H1 (cell line): ENCODE measurements at regions not wholly inside any gene's neighbourhood (a gene's known extent, or its start where the extent isn't known, plus 50 kb on each side); places are given as distances from the start of the nearest gene placed in this dataset.

Source experiments
- CTCF ChIA-PET: fragments of 300-600 bp; sonication (Branson Sonifier 250); formaldehyde crosslinking; loops from one replicate; lab custom pipeline; 2021; ENCODE audit not compliant: partially characterized antibody; lab: Charles Lee
- POLR2A ChIA-PET: fragments of 300-600 bp; sonication (Branson Sonifier 250); formaldehyde crosslinking; loops from one replicate; lab custom pipeline; 2021; ENCODE audit warnings: inconsistent platforms; ENCODE audit not compliant: partially characterized antibody; lab: Charles Lee
- DNase-seq, 2 experiments: peaks; one replicate each; pipeline versions ENCODE4 v3.0.0 to v3.0.0-alpha.2; 2010 to 2022; ENCODE audit warnings: low spot score in 2 of 2, low read depth in 1 of 2, mixed read lengths in 1 of 2
- FAIRE-seq: peaks from 2 replicates; lab custom pipeline; 2011; peaks lifted over from hg19 to GRCh38; lab: Jason Lieb, UNC
- H2AFZ ChIP-seq: 2 replicates; pipeline ENCODE4 v1.8.1; 2012; ENCODE audit warnings: low read length, inconsistent platforms
- H2AK5ac ChIP-seq: 2 replicates; pipeline ENCODE4 v1.6.1; 2013; ENCODE audit warnings: low read depth, low read length
- H2BK120ac ChIP-seq: replicated peaks from 2 replicates; pipeline ENCODE3; 2013; ENCODE audit warnings: low read depth, low read length, inconsistent platforms
- H2BK12ac ChIP-seq: 2 replicates; pipeline ENCODE4 v1.6.1; 2013; ENCODE audit warnings: low read depth, low read length
- H2BK15ac ChIP-seq: 2 replicates; pipeline ENCODE4 v1.6.1; 2013; ENCODE audit warnings: low read length
- H2BK20ac ChIP-seq: 2 replicates; pipeline ENCODE4 v1.6.1; 2013; ENCODE audit warnings: low read length
- H2BK5ac ChIP-seq: 2 replicates; pipeline ENCODE4 v1.6.1; 2013; ENCODE audit warnings: low read depth, low read length
- H3K14ac ChIP-seq: 2 replicates; pipeline ENCODE4 v1.6.1; 2013; ENCODE audit warnings: inconsistent platforms; ENCODE audit not compliant: insufficient read length
- H3K18ac ChIP-seq: 2 replicates; pipeline ENCODE4 v1.6.1; 2013; ENCODE audit warnings: low read length; ENCODE audit errors: extremely low read depth
- H3K23ac ChIP-seq: 2 replicates; pipeline ENCODE4 v1.6.1; 2013; ENCODE audit warnings: inconsistent platforms; ENCODE audit not compliant: insufficient read length
- H3K23me2 ChIP-seq: 2 replicates; pipeline ENCODE4 v1.6.1; 2013; ENCODE audit warnings: low read depth, low read length
- H3K27ac ChIP-seq: 2 replicates; pipeline ENCODE4 v1.6.1; 2011; ENCODE audit warnings: low read depth, low read length, inconsistent platforms
- H3K27me3 ChIP-seq, 4 experiments: replicated peaks in 1 of 4; 1 replicate in 1 of 4; 2 replicates in 3 of 4; pipeline versions ENCODE4 v1.6.1 to v1.8.1; 2011 to 2013; ENCODE audit warnings: low read length in 3 of 4, mild to moderate bottlenecking in 3 of 4, inconsistent platforms in 2 of 4, mixed read lengths in 2 of 4, moderate library complexity in 1 of 4; ENCODE audit not compliant: control insufficient read depth in 3 of 4, insufficient read depth in 3 of 4; ENCODE audit errors: extremely low read depth in 1 of 4
- H3K36me3 ChIP-seq, 4 experiments: 2 replicates each; pipeline versions ENCODE4 v1.6.1 to v1.8.1; 2011 to 2013; ENCODE audit warnings: mild to moderate bottlenecking in 4 of 4, low read length in 3 of 4, moderate library complexity in 2 of 4, control low read depth in 1 of 4, inconsistent platforms in 1 of 4; ENCODE audit not compliant: insufficient read depth in 4 of 4, control insufficient read depth in 2 of 4
- H3K4ac ChIP-seq: replicated peaks from 2 replicates; pipeline ENCODE3; 2013; ENCODE audit warnings: low read length, low read depth, mixed read lengths, inconsistent platforms; ENCODE audit not compliant: insufficient read length
- H3K4me1 ChIP-seq, 4 experiments: replicated peaks in 1 of 4; 1 replicate in 1 of 4; 2 replicates in 3 of 4; pipeline versions ENCODE4 v1.6.1 to v1.8.1; 2011 to 2013; ENCODE audit warnings: low read length in 3 of 4, inconsistent platforms in 2 of 4, mixed read lengths in 1 of 4; ENCODE audit not compliant: insufficient read depth in 4 of 4, control insufficient read depth in 3 of 4
- H3K4me2 ChIP-seq, 2 experiments: 2 replicates each; pipeline versions ENCODE4 v1.6.1 to v1.8.1; 2011 to 2013; ENCODE audit warnings: low read depth in 2 of 2, low read length in 2 of 2, control low read depth in 1 of 2, inconsistent platforms in 1 of 2, mild to moderate bottlenecking in 1 of 2; ENCODE audit not compliant: insufficient read depth in 1 of 2
- H3K4me3 ChIP-seq, 4 experiments: fragments of 200-600, 300-600 bp in 1 of 4; sonication (generic), shearing (Covaris generic), sonication (Bioruptor Twin) in 1 of 4; 2 replicates each; pipeline versions ENCODE4 v1.5.1 to v1.8.1; 2011 to 2016; ENCODE audit warnings: low read length in 4 of 4, low read depth in 3 of 4, control low read depth in 2 of 4, inconsistent platforms in 2 of 4, mild to moderate bottlenecking in 2 of 4, mixed read lengths in 1 of 4, moderate library complexity in 1 of 4; ENCODE audit not compliant: insufficient read depth in 2 of 4; ENCODE audit errors: extremely low read depth in 1 of 4
- H3K56ac ChIP-seq: replicated peaks from 2 replicates; pipeline ENCODE3; 2013; ENCODE audit warnings: low read depth, mild to moderate bottlenecking, mixed read lengths, low read length, inconsistent platforms; ENCODE audit not compliant: insufficient read length
- H3K79me1 ChIP-seq: 2 replicates; pipeline ENCODE4 v1.6.1; 2013; ENCODE audit warnings: low read depth, low read length, control low read depth
- H3K79me2 ChIP-seq, 2 experiments: 2 replicates each; pipeline versions ENCODE4 v1.6.1 to v1.8.1; 2012 to 2013; ENCODE audit warnings: low read length in 2 of 2, mild to moderate bottlenecking in 2 of 2, inconsistent platforms in 1 of 2; ENCODE audit not compliant: insufficient read depth in 2 of 2, control insufficient read depth in 1 of 2
- H3K9ac ChIP-seq, 4 experiments: replicated peaks in 1 of 4; 1 replicate in 1 of 4; 2 replicates in 3 of 4; pipeline versions ENCODE4 v1.6.1 to v1.8.1; 2011 to 2013; ENCODE audit warnings: low read depth in 3 of 4, low read length in 3 of 4, control low read depth in 2 of 4, mild to moderate bottlenecking in 2 of 4, moderate library complexity in 2 of 4, inconsistent platforms in 1 of 4; ENCODE audit errors: extremely low read depth in 1 of 4
- H3K9me3 ChIP-seq, 2 experiments: 2 replicates each; pipeline versions ENCODE4 v1.6.1 to v1.8.1; 2012 to 2013; ENCODE audit warnings: mild to moderate bottlenecking in 2 of 2, moderate library complexity in 2 of 2, control low read depth in 1 of 2, inconsistent platforms in 1 of 2, low read depth in 1 of 2, low read length in 1 of 2, mixed read lengths in 1 of 2; ENCODE audit not compliant: insufficient read depth in 2 of 2
- H4K20me1 ChIP-seq, 2 experiments: replicated peaks in 1 of 2; 2 replicates each; pipeline versions ENCODE3 to v1.8.1; 2011 to 2013; ENCODE audit warnings: inconsistent platforms in 2 of 2, low read length in 2 of 2, mild to moderate bottlenecking in 1 of 2; ENCODE audit not compliant: insufficient read depth in 2 of 2, control insufficient read depth in 1 of 2
- H4K5ac ChIP-seq: 2 replicates; pipeline ENCODE4 v1.6.1; 2013; ENCODE audit warnings: low read length, low read depth, mixed read lengths, inconsistent platforms; ENCODE audit not compliant: insufficient read length
- H4K8ac ChIP-seq: 2 replicates; pipeline ENCODE4 v1.8.0; 2013; ENCODE audit warnings: mild to moderate bottlenecking, moderate library complexity, low read length, inconsistent platforms; ENCODE audit not compliant: insufficient read depth; ENCODE audit errors: extremely low read depth
- H4K91ac ChIP-seq: replicated peaks from 2 replicates; pipeline ENCODE3; 2013; ENCODE audit warnings: low read length, mixed read lengths, inconsistent platforms; ENCODE audit not compliant: insufficient read length
- ATF3 ChIP-seq: IDR thresholded peaks from 2 replicates; pipeline ENCODE4 v1.6.1; 2011; ENCODE audit warnings: low read depth, mild to moderate bottlenecking, low read length; ENCODE audit not compliant: insufficient read depth
- CEBPB ChIP-seq: IDR thresholded peaks from 2 replicates; pipeline ENCODE4 v1.6.1; 2012; ENCODE audit warnings: low read depth, low read length
- CHD2 ChIP-seq: IDR thresholded peaks from 2 replicates; pipeline ENCODE4 v1.6.1; 2012; ENCODE audit warnings: low read length, improper control_type of control experiment
- FOSL1 ChIP-seq: IDR thresholded peaks from 2 replicates; pipeline ENCODE4 v1.6.1; 2011; ENCODE audit warnings: mild to moderate bottlenecking, low read depth, low read length, moderate library complexity; ENCODE audit not compliant: insufficient read depth
- GTF2F1 ChIP-seq: IDR thresholded peaks from 2 replicates; pipeline ENCODE4 v1.6.1; 2012; ENCODE audit warnings: low read depth, low read length, improper control_type of control experiment, borderline replicate concordance
- KDM4A ChIP-seq: IDR thresholded peaks from one replicate; pipeline ENCODE4 v1.7.1; 2012; ENCODE audit warnings: low read depth, mild to moderate bottlenecking, moderate library complexity, low read length, inconsistent platforms; ENCODE audit not compliant: severe bottlenecking
- MAX ChIP-seq: IDR thresholded peaks from 2 replicates; pipeline ENCODE4 v1.6.1; 2012; ENCODE audit warnings: inconsistent platforms
- POLR2AphosphoS5 ChIP-seq: IDR thresholded peaks from 2 replicates; pipeline ENCODE4 v1.6.1; 2011; ENCODE audit warnings: low read depth, low read length
- RBBP5 ChIP-seq: IDR thresholded peaks from 2 replicates; pipeline ENCODE4 v1.7.1; 2012; ENCODE audit warnings: low read depth, mild to moderate bottlenecking, inconsistent platforms, low read length, moderate library complexity, borderline replicate concordance
- TBP ChIP-seq: IDR thresholded peaks from 2 replicates; pipeline ENCODE4 v1.6.1; 2011; ENCODE audit warnings: low read depth, low read length, improper control_type of control experiment
- WGBS, 2 experiments: shearing (Covaris generic) in 1 of 2; methylation state at CpG; one replicate each; pipeline versions ENCODE4 v1.1.6 to v1.1.7; 2013 to 2015; ENCODE audit warnings: low lambda C conversion rate in 2 of 2, mixed read lengths in 2 of 2, inconsistent platforms in 1 of 2, low coverage in 1 of 2, missing lambda C conversion rate in 1 of 2; ENCODE audit not compliant: insufficient replicate concordance in 2 of 2, insufficient coverage in 1 of 2, insufficient read length in 1 of 2; ENCODE audit errors: extremely low coverage in 1 of 2, missing lambda C conversion rate in 1 of 2; 5-methylcytosine and 5-hydroxymethylcytosine counted together

GRCh38 chr1:73333847-73334503, 864.0 kb downstream of the LRRIQ3 start:
- no peak overlapping the region for H3K4me2 ChIP-seq
- FAIRE-seq = no peak
- H3K27me3 ChIP-seq = no peaks in the 10 kb centered on the region
- H2AFZ ChIP-seq = no peak overlapping the region
- H2AK5ac ChIP-seq = no peak overlapping the region
- H3K4me3 ChIP-seq = no peak overlapping the region
- H2BK15ac ChIP-seq = no peak overlapping the region
- H3K56ac ChIP-seq = no peak overlapping the region
- 85% methylated on average over 1 of the region's 1 CpG; no CpG with 5 or more reads in 1 of the 2 experiments for WGBS, 2 experiments
- no peak overlapping the region for H2BK20ac ChIP-seq
- no peak overlapping the region for H3K27ac ChIP-seq
- no peak overlapping the region for H3K18ac ChIP-seq
- H4K5ac ChIP-seq = no peak overlapping the region
- no peak overlapping the region for H2BK5ac ChIP-seq
- no peak overlapping the region for H3K23ac ChIP-seq
- H3K9me3 ChIP-seq = no peaks in the 10 kb centered on the region
- H3K9ac ChIP-seq = no peak overlapping the region
- ChIA-PET POLR2A (no interaction called here), CTCF (interaction anchor here (1.1 kb wide), 1 partner anchor 42 kb away, joined by 3 read pairs; no protein-coding TSS in a partner anchor)
- H4K91ac ChIP-seq = no peak overlapping the region
- H3K79me1 ChIP-seq = no peaks in the 10 kb centered on the region
- H3K23me2 ChIP-seq = no peaks in the 10 kb centered on the region
- H4K8ac ChIP-seq = no peak overlapping the region
- no peak overlapping the region for H2BK120ac ChIP-seq
- no peaks in the 10 kb centered on the region for H4K20me1 ChIP-seq
- DNase-seq = no peak
- H3K4me1 ChIP-seq = no peaks in the 10 kb centered on the region
- H3K36me3 ChIP-seq = no peaks in the 10 kb centered on the region
- H3K14ac ChIP-seq = no peak overlapping the region
- no peak for TF ChIP-seq ATF3
- no peak for TF ChIP-seq RBBP5
- no peak for TF ChIP-seq CEBPB
- no peak for TF ChIP-seq MAX
- no peak for TF ChIP-seq GTF2F1
- no peak for TF ChIP-seq KDM4A
- TF ChIP-seq CHD2 = no peak
- TF ChIP-seq TBP = no peak
- TF ChIP-seq POLR2AphosphoS5 = no peak
- no peak for TF ChIP-seq FOSL1
- TF ChIP-seq, all 59 proteins: peak for 0
- Histone ChIP-seq H3K79me2 (no peaks in the 10 kb centered on the region), H3K4ac (no peak overlapping the region), H2BK12ac (no peak overlapping the region)
